ENCODE measurements at regions not wholly inside any gene's neighbourhood (a gene's known extent, or its start where the extent isn't known, plus 50 kb on each side); places are given as distances from the start of the nearest gene placed in this dataset.

- H3K27me3 ChIP-seq (replicated peaks in 1 of 4; ENCODE audit: control extremely low read depth in 1 of 4, control insufficient read depth in 3 of 4, insufficient read depth in 4 of 4, low read length in 3 of 4): no peaks in the 10 kb centered on the region
Observed at GRCh38 chr2:136051001-136051724, 65.7 kb upstream of the DARS1 start.

More at GRCh38 chr2:136051001-136051724, 65.7 kb upstream of the DARS1 start:
- Histone ChIP-seq H3K4me2 (replicated peaks; ENCODE audit: low read depth, low read length, poor library complexity, severe bottlenecking) (peak overlapping the region; percentile 10), H2AFZ (ENCODE audit: insufficient read depth, low read depth, low read length, poor library complexity, severe bottlenecking) (no peak overlapping the region), H3K4me1 (ENCODE audit: control insufficient read depth in 2 of 2, insufficient read depth in 2 of 2, low read length in 2 of 2) (peaks cover 31 to 32% of the 10 kb centered on the region in 2 donors), H3K4me3 (ENCODE audit: control extremely low read depth in 1 of 5, extremely low read depth in 1 of 5, insufficient read depth in 1 of 5, low read depth in 2 of 5, low read length in 4 of 5) (no peak overlapping the region), H3K27ac (ENCODE audit: low read length in 2 of 2) (no peak overlapping the region), H4K20me1 (ENCODE audit: control insufficient read depth, insufficient read depth, low read length, poor library complexity, severe bottlenecking) (no peaks in the 10 kb centered on the region), H3K79me2 (ENCODE audit: control insufficient read depth, insufficient read depth, low read length) (no peaks in the 10 kb centered on the region), H3K9me3 (ENCODE audit: control extremely low read depth in 1 of 3, control insufficient read depth in 2 of 3, insufficient read depth in 1 of 3, low read length in 2 of 3) (no peaks in the 10 kb centered on the region), H3K9ac (ENCODE audit: low read length) (no peak overlapping the region), H3K36me3 (replicated peaks in 1 of 2; ENCODE audit: control extremely low read depth in 1 of 2, control insufficient read depth in 1 of 2, extremely low read depth in 1 of 2, insufficient read depth in 2 of 2, low read length in 1 of 2) (no peaks in the 10 kb centered on the region)
- CTCF ChIA-PET: interaction anchor here (1.0 kb wide), 1 partner anchor 333 kb away, joined by 3 read pairs; no protein-coding TSS in a partner anchor
- ATAC-seq (ENCODE audit: low read depth): peak; percentile 47
- peak overlapping the region; percentile 60 for H3K27ac Mint-ChIP-seq
- H3K27me3 Mint-ChIP-seq: no peaks in the 10 kb centered on the region
- peak overlapping the region; percentile 2 for H3K4me3 Mint-ChIP-seq
- H3K9me3 Mint-ChIP-seq (ENCODE audit: insufficient read depth): no peaks in the 10 kb centered on the region
- intact Hi-C loops (cut with micrococcal nuclease): loop anchor here (5.0 kb wide), 2 partner anchors 34 to 56 kb away; no protein-coding TSS in a partner anchor
- TF ChIP-seq EZH2 (IDR thresholded peaks at IDR 0.05; ENCODE audit: borderline replicate concordance, insufficient read depth, low read depth, low read length, poor library complexity, severe bottlenecking): no peak
- no peak for TF ChIP-seq CTCF (IDR thresholded peaks at IDR 0.05)
- peaks cover 59% of the 10 kb centered on the region for H3K4me1 Mint-ChIP-seq
- DNase-seq: peak; percentile 26
- POLR2A ChIA-PET: no interaction called here
- no CpG with 5 or more reads among the region's 2 CpGs for WGBS (ENCODE audit: insufficient coverage)
